ENCODE measurements at regions not wholly inside any gene's neighbourhood (a gene's known extent, or its start where the extent isn't known, plus 50 kb on each side); places are given as distances from the start of the nearest gene placed in this dataset.

- Histone ChIP-seq H3K4me1 (ENCODE audit: control insufficient read depth in 4 of 4, insufficient read depth in 4 of 4, low read length in 3 of 4) (no peaks in the 10 kb centered on the region), H3K27me3 (ENCODE audit: control insufficient read depth in 4 of 4, insufficient read depth in 4 of 4, low read length in 3 of 4) (no peaks in the 10 kb centered on the region), H3K4me3 (ENCODE audit: low read depth in 1 of 3, low read length in 3 of 3) (no peak overlapping the region), H3K9ac (ENCODE audit: low read depth in 1 of 2, low read length in 2 of 2) (no peak overlapping the region), H3K36me3 (ENCODE audit: control insufficient read depth in 4 of 4, insufficient read depth in 3 of 4, low read depth in 1 of 4, low read length in 3 of 4) (no peaks in the 10 kb centered on the region), H3K9me3 (ENCODE audit: control insufficient read depth in 4 of 4, low read length in 3 of 4) (no peaks in the 10 kb centered on the region), H3K27ac (ENCODE audit: low read depth in 1 of 2, low read length in 2 of 2) (no peak overlapping the region)
- WGBS, result 56% methylated on average over 2 of the region's 2 CpGs
- TF ChIP-seq, protein P1, sequence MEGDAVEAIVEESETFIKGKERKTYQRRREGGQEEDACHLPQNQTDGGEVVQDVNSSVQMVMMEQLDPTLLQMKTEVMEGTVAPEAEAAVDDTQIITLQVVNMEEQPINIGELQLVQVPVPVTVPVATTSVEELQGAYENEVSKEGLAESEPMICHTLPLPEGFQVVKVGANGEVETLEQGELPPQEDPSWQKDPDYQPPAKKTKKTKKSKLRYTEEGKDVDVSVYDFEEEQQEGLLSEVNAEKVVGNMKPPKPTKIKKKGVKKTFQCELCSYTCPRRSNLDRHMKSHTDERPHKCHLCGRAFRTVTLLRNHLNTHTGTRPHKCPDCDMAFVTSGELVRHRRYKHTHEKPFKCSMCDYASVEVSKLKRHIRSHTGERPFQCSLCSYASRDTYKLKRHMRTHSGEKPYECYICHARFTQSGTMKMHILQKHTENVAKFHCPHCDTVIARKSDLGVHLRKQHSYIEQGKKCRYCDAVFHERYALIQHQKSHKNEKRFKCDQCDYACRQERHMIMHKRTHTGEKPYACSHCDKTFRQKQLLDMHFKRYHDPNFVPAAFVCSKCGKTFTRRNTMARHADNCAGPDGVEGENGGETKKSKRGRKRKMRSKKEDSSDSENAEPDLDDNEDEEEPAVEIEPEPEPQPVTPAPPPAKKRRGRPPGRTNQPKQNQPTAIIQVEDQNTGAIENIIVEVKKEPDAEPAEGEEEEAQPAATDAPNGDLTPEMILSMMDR (IDR thresholded peaks at IDR 0.05; ENCODE audit: low read depth, low read length, missing input control), result no peak
- TF ChIP-seq RXRA (IDR thresholded peaks at IDR 0.05) (no peak), YY1 (IDR thresholded peaks at IDR 0.05) (no peak), NR2F2 (IDR thresholded peaks at IDR 0.05) (no peak), RAD21 (IDR thresholded peaks at IDR 0.05) (no peak), HNF4A (conservative IDR thresholded peaks at IDR 0.05) (no peak), JUND (IDR thresholded peaks at IDR 0.05) (no peak), ATF3 (IDR thresholded peaks at IDR 0.05) (no peak), GABPA (IDR thresholded peaks at IDR 0.05 in 1 of 2, conservative IDR thresholded peaks at IDR 0.05 in 1 of 2) (no peak), FOXA1 (IDR thresholded peaks at IDR 0.05) (no peak)
- no peak for DNase-seq (ENCODE audit: low spot score)
These were observed 231.9 kb downstream of the KCTD12 start for GRCh38 chr13:76654263-76654662.

- no peaks in the 10 kb centered on the region for H3K4me1 ChIP-seq (ENCODE audit: control insufficient read depth in 4 of 4, insufficient read depth in 4 of 4, low read length in 3 of 4)
- 88% methylated on average over 1 of the region's 1 CpG for WGBS
These were observed 234.9 kb downstream of the KCTD12 start for GRCh38 chr13:76651286-76651685.

GRCh38 chr13:76647550-76647949 lies 238.7 kb downstream of the KCTD12 start:
- H3K9me3 ChIP-seq (ENCODE audit: control insufficient read depth in 4 of 4, low read length in 3 of 4), result no peaks in the 10 kb centered on the region
- 68% methylated on average over 3 of the region's 3 CpGs for WGBS
- no peak for DNase-seq (ENCODE audit: low spot score)
- no peaks in the 10 kb centered on the region for H3K36me3 ChIP-seq (ENCODE audit: control insufficient read depth in 4 of 4, insufficient read depth in 3 of 4, low read depth in 1 of 4, low read length in 3 of 4)
- no peak overlapping the region for H3K4me3 ChIP-seq (ENCODE audit: low read depth in 1 of 3, low read length in 3 of 3)
- no peak for TF ChIP-seq RXRA (IDR thresholded peaks at IDR 0.05)
- TF ChIP-seq YY1 (IDR thresholded peaks at IDR 0.05), result no peak
- TF ChIP-seq, protein P2, sequence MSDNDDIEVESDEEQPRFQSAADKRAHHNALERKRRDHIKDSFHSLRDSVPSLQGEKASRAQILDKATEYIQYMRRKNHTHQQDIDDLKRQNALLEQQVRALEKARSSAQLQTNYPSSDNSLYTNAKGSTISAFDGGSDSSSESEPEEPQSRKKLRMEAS (IDR thresholded peaks at IDR 0.05), result no peak
- TF ChIP-seq GABPA (IDR thresholded peaks at IDR 0.05 in 1 of 2, conservative IDR thresholded peaks at IDR 0.05 in 1 of 2), result no peak
- no peak for TF ChIP-seq TAF1 (conservative IDR thresholded peaks at IDR 0.05)
- no peak for TF ChIP-seq FOXA1 (IDR thresholded peaks at IDR 0.05)
- TF ChIP-seq, protein P1 (IDR thresholded peaks at IDR 0.05; ENCODE audit: low read depth, low read length, missing input control), result no peak
- TF ChIP-seq, protein P3, sequence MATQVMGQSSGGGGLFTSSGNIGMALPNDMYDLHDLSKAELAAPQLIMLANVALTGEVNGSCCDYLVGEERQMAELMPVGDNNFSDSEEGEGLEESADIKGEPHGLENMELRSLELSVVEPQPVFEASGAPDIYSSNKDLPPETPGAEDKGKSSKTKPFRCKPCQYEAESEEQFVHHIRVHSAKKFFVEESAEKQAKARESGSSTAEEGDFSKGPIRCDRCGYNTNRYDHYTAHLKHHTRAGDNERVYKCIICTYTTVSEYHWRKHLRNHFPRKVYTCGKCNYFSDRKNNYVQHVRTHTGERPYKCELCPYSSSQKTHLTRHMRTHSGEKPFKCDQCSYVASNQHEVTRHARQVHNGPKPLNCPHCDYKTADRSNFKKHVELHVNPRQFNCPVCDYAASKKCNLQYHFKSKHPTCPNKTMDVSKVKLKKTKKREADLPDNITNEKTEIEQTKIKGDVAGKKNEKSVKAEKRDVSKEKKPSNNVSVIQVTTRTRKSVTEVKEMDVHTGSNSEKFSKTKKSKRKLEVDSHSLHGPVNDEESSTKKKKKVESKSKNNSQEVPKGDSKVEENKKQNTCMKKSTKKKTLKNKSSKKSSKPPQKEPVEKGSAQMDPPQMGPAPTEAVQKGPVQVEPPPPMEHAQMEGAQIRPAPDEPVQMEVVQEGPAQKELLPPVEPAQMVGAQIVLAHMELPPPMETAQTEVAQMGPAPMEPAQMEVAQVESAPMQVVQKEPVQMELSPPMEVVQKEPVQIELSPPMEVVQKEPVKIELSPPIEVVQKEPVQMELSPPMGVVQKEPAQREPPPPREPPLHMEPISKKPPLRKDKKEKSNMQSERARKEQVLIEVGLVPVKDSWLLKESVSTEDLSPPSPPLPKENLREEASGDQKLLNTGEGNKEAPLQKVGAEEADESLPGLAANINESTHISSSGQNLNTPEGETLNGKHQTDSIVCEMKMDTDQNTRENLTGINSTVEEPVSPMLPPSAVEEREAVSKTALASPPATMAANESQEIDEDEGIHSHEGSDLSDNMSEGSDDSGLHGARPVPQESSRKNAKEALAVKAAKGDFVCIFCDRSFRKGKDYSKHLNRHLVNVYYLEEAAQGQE (IDR thresholded peaks at IDR 0.05), result no peak
- no peak for TF ChIP-seq FOXA2 (IDR thresholded peaks at IDR 0.05)
- TF ChIP-seq ATF3 (IDR thresholded peaks at IDR 0.05), result no peak
- no peaks in the 10 kb centered on the region for H3K27me3 ChIP-seq (ENCODE audit: control insufficient read depth in 4 of 4, insufficient read depth in 4 of 4, low read length in 3 of 4)
- H3K9ac ChIP-seq (ENCODE audit: low read depth in 1 of 2, low read length in 2 of 2), result no peak overlapping the region
- no peaks in the 10 kb centered on the region for H3K4me1 ChIP-seq (ENCODE audit: control insufficient read depth in 4 of 4, insufficient read depth in 4 of 4, low read length in 3 of 4)
- no peak overlapping the region for H3K27ac ChIP-seq (ENCODE audit: low read depth in 1 of 2, low read length in 2 of 2)

More at GRCh38 chr13:76651286-76651685, 234.9 kb downstream of the KCTD12 start:
- Histone ChIP-seq H3K27me3 (ENCODE audit: control insufficient read depth in 4 of 4, insufficient read depth in 4 of 4, low read length in 3 of 4) (no peaks in the 10 kb centered on the region), H3K4me3 (ENCODE audit: low read depth in 1 of 3, low read length in 3 of 3) (no peak overlapping the region), H3K9me3 (ENCODE audit: control insufficient read depth in 4 of 4, low read length in 3 of 4) (no peaks in the 10 kb centered on the region), H3K27ac (ENCODE audit: low read depth in 1 of 2, low read length in 2 of 2) (no peak overlapping the region), H3K9ac (ENCODE audit: low read depth in 1 of 2, low read length in 2 of 2) (no peak overlapping the region), H3K36me3 (ENCODE audit: control insufficient read depth in 4 of 4, insufficient read depth in 3 of 4, low read depth in 1 of 4, low read length in 3 of 4) (no peaks in the 10 kb centered on the region)
- DNase-seq (ENCODE audit: low spot score), result no peak
- TF ChIP-seq ATF3 (IDR thresholded peaks at IDR 0.05) (no peak), GABPA (IDR thresholded peaks at IDR 0.05 in 1 of 2, conservative IDR thresholded peaks at IDR 0.05 in 1 of 2) (no peak), HNF4A (conservative IDR thresholded peaks at IDR 0.05) (no peak), EGR1 (IDR thresholded peaks at IDR 0.05; ENCODE audit: low read depth in 2 of 2) (no peak)

Data from liver (tissue), 8 donors.